ENCODE measurements at regions not wholly inside any gene's neighbourhood (a gene's known extent, or its start where the extent isn't known, plus 50 kb on each side); places are given as distances from the start of the nearest gene placed in this dataset.

DNA sequence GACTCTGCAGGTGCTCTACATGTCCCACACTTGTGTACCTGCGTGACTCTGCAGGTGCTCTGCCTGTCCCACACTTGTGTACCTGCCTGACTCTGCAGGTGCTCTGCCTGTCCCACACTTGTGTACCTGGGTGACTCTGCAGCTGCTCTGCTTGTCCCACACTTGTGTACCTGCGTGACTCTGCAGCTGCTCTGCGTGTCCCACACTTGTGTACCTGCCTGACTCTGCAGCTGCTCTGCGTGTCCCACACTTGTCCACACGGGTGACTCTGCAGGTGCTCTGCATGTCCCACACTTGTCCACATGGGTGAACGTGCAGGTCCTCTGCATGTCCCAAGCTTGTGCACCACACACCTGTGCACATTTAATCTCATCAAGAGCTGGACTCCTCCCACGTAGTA is 576.7 kb upstream of the SALL3 start:
- TF ChIP-seq BHLHE40 (IDR thresholded peaks at IDR 0.05; ENCODE audit: borderline replicate concordance) (no peak), TARDBP (IDR thresholded peaks at IDR 0.05) (no peak), SUZ12 (IDR thresholded peaks at IDR 0.05) (no peak)
